Sigmoid colon (tissue), 6 donors: ENCODE measurements at regions not wholly inside any gene's neighbourhood (a gene's known extent, or its start where the extent isn't known, plus 50 kb on each side); places are given as distances from the start of the nearest gene placed in this dataset.

Experiments used
- DNase-seq: peaks from one replicate; pipeline ENCODE4 v3.0.0-alpha.2; 2019
- H3K27ac ChIP-seq, 4 donors: fragments of 200-600 bp; sonication (generic); one replicate each; pipeline ENCODE4 v1.5.1; 2016 to 2019; ENCODE audit warnings: mild to moderate bottlenecking in 1 of 4
- H3K27me3 ChIP-seq, 3 donors: fragments of 200-600 bp; sonication (generic); one replicate each; pipeline ENCODE4 v1.5.1; 2019; ENCODE audit warnings: mild to moderate bottlenecking in 1 of 3
- H3K36me3 ChIP-seq, 4 donors: fragments of 200-600 bp; sonication (generic); one replicate each; pipeline ENCODE4 v1.5.1; 2016 to 2019
- H3K4me1 ChIP-seq, 4 donors: fragments of 200-600 bp; sonication (generic); one replicate each; pipeline ENCODE4 v1.5.1; 2017 to 2019
- H3K4me3 ChIP-seq, 4 donors: fragments of 200-600 bp; sonication (generic); one replicate each; pipeline ENCODE4 v1.5.1; 2017 to 2019; ENCODE audit warnings: mild to moderate bottlenecking in 2 of 4, moderate library complexity in 1 of 4
- H3K9me3 ChIP-seq, 4 donors: fragments of 200-600 bp in 3 of 4; sonication (generic) in 3 of 4; one replicate each; pipeline versions ENCODE4 v1.5.1 to v1.6.1; 2013 to 2019
- CTCF ChIP-seq, 4 experiments: fragments of 450-650 bp in 3 of 4; fragments of 200-600 bp in 1 of 4; IDR thresholded peaks; one replicate each; pipeline ENCODE4 v1.5.1; 2016 to 2019; ENCODE audit warnings: antibody characterized with exemption in 4 of 4, mild to moderate bottlenecking in 3 of 4, moderate library complexity in 2 of 4
- EP300 ChIP-seq, 4 donors: sonication (generic); formaldehyde crosslinking; IDR thresholded peaks; one replicate each; pipeline ENCODE4 v1.6.1; 2017; ENCODE audit warnings: antibody characterized with exemption in 4 of 4
- POLR2A ChIP-seq, 2 donors: fragments of 450-650 bp; IDR thresholded peaks; one replicate each; pipeline ENCODE4 v1.6.1; 2016; ENCODE audit warnings: antibody characterized with exemption in 2 of 2, mild to moderate bottlenecking in 2 of 2, moderate library complexity in 2 of 2
- POLR2AphosphoS5 ChIP-seq, 4 donors: sonication (generic); formaldehyde crosslinking; IDR thresholded peaks; one replicate each; pipeline ENCODE4 v1.6.1; 2017; ENCODE audit warnings: antibody characterized with exemption in 4 of 4
- WGBS, 2 donors: extraction: QIAGEN DNeasy Blood & Tissue Kit; methylation state at CpG; one replicate each; pipeline ENCODE4 v1.1.7; 2013; 5-methylcytosine and 5-hydroxymethylcytosine counted together
- intact Hi-C: fragments of 100-400 bp; cut with DNase I; formaldehyde crosslinking; loops from one replicate; pipeline ENCODE4 v1.15.1; 2023
- donor health status: healthy with polysubstance abuse.
- donor health status: healthy.

GRCh38 chr16:48471435-48471834, 86.2 kb upstream of the SIAH1 start:
- no peak for TF ChIP-seq POLR2AphosphoS5 (IDR thresholded peaks at IDR 0.05)
- TF ChIP-seq EP300 (IDR thresholded peaks at IDR 0.05): no peak
- no peak for TF ChIP-seq POLR2A (IDR thresholded peaks at IDR 0.05)
- no peak for TF ChIP-seq CTCF (IDR thresholded peaks at IDR 0.05)
- Histone ChIP-seq H3K36me3 (no peaks in the 10 kb centered on the region), H3K27me3 (no peaks in the 10 kb centered on the region), H3K9me3 (no peaks in the 10 kb centered on the region), H3K4me3 (no peak overlapping the region), H3K27ac (no peak overlapping the region), H3K4me1 (no peaks in the 10 kb centered on the region)
- 84 to 85% methylated on average over 5 of the region's 5 CpGs for WGBS, 2 donors
- intact Hi-C loops: no loop called here
- DNase-seq: no peak

DNA sequence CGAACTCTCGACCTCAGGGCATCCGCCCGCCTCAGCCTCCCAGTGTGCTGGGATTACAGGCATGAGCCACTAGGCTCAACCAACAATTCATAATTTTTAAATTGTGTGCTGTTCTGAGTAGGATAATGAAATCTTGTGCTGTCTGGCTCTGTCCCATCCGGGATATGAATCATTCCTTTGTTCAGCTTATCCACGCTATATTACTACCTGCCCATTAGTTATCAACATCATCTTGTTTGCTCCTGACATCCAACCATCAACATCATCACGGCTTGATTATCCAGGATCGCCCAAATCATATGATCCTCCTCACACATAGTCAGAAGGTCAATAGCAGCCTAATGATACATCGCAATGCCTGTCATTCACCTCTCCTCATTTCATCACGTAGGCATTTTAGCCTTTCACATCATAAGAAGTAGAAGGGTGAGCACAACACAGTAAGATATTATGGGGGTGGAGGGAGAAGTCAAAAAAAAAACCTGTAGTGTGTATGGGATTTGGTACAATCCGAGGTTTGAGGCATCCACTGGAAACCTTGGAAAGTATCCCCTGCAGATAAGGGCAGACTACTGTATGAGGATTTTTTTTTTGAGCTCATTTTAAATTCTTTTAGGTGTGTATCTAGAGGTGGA, 77.0 kb upstream of the SIAH1 start:
- Histone ChIP-seq H3K9me3 (no peaks in the 10 kb centered on the region), H3K36me3 (no peaks in the 10 kb centered on the region), H3K4me3 (no peak overlapping the region), H3K27me3 (no peaks in the 10 kb centered on the region), H3K27ac (no peak overlapping the region), H3K4me1 (no peaks in the 10 kb centered on the region)
- intact Hi-C loops: no loop called here
- no peak for TF ChIP-seq CTCF (IDR thresholded peaks at IDR 0.05)
- TF ChIP-seq POLR2A (IDR thresholded peaks at IDR 0.05): no peak
- TF ChIP-seq EP300 (IDR thresholded peaks at IDR 0.05): no peak
- TF ChIP-seq POLR2AphosphoS5 (IDR thresholded peaks at IDR 0.05): no peak
- 86 to 94% methylated on average over 11 of the region's 11 CpGs for WGBS, 2 donors
- no peak for DNase-seq

- intact Hi-C loops: no loop called here
- H3K9me3 ChIP-seq: no peaks in the 10 kb centered on the region
- H3K4me3 ChIP-seq: no peak overlapping the region
- DNase-seq: no peak
- TF ChIP-seq EP300 (IDR thresholded peaks at IDR 0.05): no peak
- TF ChIP-seq CTCF (IDR thresholded peaks at IDR 0.05): no peak
- no peak for TF ChIP-seq POLR2AphosphoS5 (IDR thresholded peaks at IDR 0.05)
- TF ChIP-seq POLR2A (IDR thresholded peaks at IDR 0.05): no peak
- H3K27me3 ChIP-seq: no peaks in the 10 kb centered on the region
- H3K4me1 ChIP-seq: no peaks in the 10 kb centered on the region
- H3K27ac ChIP-seq: peak overlapping the region in 1 of 4 donors; percentile 2
- H3K36me3 ChIP-seq: no peaks in the 10 kb centered on the region
- 79 to 94% methylated on average over 3 of the region's 3 CpGs for WGBS, 2 donors
These were observed 74.0 kb upstream of the SIAH1 start for GRCh38 chr16:48459167-48459566.

GRCh38 chr16:48454051-48454450, 68.8 kb upstream of the SIAH1 start:
- Histone ChIP-seq H3K9me3 (no peaks in the 10 kb centered on the region), H3K27me3 (no peaks in the 10 kb centered on the region), H3K27ac (no peak overlapping the region), H3K4me3 (no peak overlapping the region), H3K4me1 (no peaks in the 10 kb centered on the region), H3K36me3 (no peaks in the 10 kb centered on the region)
- no peak for TF ChIP-seq EP300 (IDR thresholded peaks at IDR 0.05)
- intact Hi-C loops: no loop called here
- no peak for DNase-seq
- 92 to 96% methylated on average over 7 of the region's 7 CpGs for WGBS, 2 donors

- WGBS, 2 donors: 79 to 88% methylated on average over 11 of the region's 11 CpGs
- Histone ChIP-seq H3K27me3 (no peaks in the 10 kb centered on the region), H3K4me3 (no peak overlapping the region), H3K36me3 (no peaks in the 10 kb centered on the region), H3K27ac (no peak overlapping the region), H3K9me3 (no peaks in the 10 kb centered on the region), H3K4me1 (no peaks in the 10 kb centered on the region)
- TF ChIP-seq POLR2AphosphoS5 (IDR thresholded peaks at IDR 0.05) (no peak), EP300 (IDR thresholded peaks at IDR 0.05) (no peak), CTCF (IDR thresholded peaks at IDR 0.05) (no peak), POLR2A (IDR thresholded peaks at IDR 0.05) (no peak)
- no peak for DNase-seq
- intact Hi-C loops: no loop called here
These were observed 68.0 kb upstream of the SIAH1 start for GRCh38 chr16:48452991-48453760.
